ENCODE measurements at regions not wholly inside any gene's neighbourhood (a gene's known extent, or its start where the extent isn't known, plus 50 kb on each side); places are given as distances from the start of the nearest gene placed in this dataset.
"Not testable (repeated sequence)": the region's sequence is repeated elsewhere in the genome, so short reads cannot be mapped to it uniquely, and the experiment has no call there.

DNA sequence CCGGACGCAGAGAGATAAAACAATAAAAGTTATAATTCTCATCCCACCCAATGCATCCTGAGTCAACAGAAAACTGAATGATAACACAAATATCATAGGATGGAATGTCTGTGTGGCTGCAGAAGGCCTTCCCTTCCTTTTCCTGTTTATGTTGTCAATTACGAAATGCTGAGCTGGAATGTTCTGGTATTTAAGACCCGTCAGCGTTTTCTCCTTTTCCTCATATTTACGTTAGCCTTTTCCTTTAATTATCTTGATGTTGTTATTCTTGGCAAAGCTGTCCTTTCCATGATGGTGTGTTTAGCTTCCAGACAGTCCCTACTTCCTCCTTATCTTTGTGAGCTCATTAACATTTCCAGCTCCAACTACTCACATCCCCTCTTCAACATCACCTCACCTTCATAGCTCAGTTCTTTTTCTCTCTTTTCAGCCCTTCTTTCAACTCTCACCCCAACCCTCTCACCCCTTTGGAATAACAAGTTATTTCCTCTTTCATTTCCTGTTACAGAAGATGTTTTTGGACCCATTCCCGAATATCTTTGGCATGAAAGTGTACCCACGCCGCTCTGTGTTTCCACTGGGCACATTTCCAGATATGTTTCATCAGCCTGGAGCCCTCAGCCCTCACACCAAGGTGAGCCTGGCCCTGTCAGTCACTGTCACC lies 221.6 kb downstream of the NR2F1-AS1 start:
- peak; percentile 63 for DNase-seq

DNA sequence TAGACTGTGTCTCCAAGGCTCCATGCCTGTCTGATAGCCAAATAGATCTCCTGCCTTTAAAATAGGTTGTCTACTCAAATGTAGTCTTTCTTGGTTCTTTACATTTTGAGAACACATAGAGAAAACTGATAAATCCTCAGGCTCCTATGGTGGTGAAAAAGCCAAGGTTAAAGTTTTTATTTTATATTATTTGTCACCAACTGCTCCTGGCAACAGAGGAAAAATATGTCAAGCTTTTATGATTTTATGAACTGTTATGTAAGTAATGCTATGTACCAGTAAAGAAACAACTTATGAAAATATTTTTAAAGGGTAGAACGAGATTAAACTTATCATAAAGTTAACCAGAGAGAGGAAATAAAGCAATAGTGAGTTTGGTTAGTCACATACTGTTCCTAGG lies 222.8 kb downstream of the NR2F1-AS1 start:
- DNase-seq: no peak

DNA sequence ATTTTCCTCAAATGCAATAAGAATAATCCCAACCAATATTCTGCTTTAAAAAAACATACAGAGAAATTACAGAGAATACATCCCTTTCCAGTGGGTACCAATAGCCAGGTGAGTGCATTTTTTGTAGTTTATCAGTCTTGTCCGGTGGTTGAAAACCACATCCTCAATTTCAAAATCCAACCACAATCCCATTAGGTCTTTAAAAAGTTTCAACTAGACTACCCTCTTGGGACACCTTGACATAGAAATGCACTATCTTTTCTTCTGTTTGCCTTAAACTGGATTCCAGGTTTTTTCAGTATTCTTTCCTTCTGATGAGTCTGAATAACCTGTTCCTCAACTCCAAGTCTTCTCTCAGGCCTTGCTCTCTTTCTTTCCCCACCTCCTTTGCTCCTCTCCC lies 223.3 kb downstream of the NR2F1-AS1 start:
- no peak for DNase-seq

DNA sequence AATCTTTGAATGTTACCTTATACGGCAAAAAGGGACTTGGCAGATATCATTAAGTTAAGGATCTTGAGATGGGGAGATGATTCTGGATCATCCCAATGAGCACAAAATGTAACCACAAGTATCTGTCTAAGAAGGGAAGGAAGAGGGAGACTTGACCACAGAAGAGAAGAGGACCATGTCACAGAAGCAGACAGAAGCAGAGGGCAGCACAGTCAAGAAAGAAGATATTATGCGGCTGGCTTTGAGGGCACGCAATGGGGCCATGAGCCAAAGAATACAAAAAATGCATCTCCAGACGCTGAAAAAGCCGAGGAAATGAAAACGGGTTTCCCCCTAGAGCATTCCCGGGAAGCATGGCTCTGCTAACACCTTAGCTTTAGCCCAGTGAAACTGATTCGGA lies 225.3 kb downstream of the NR2F1-AS1 start:
- DNase-seq: no peak

DNA sequence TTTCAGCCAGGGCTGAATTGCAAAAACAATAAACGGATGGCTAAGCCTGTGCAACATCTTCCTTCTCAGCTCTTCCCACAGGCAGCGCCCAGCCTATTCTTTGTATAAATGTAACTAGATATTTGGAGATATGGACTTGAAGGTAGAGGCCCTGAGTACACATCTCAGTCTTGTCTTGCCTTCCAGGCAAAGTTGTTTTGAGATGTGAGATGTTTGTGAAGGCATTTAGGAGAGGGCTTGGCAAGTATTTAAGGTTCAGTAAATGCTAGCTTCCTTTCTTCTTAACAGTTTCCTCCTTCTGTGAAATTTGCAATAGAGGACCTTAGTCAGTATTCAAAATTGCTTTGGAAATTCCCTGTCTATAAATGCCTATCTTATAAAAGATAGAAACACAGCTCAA lies 228.8 kb downstream of the NR2F1-AS1 start:
- no peak for DNase-seq

DNA sequence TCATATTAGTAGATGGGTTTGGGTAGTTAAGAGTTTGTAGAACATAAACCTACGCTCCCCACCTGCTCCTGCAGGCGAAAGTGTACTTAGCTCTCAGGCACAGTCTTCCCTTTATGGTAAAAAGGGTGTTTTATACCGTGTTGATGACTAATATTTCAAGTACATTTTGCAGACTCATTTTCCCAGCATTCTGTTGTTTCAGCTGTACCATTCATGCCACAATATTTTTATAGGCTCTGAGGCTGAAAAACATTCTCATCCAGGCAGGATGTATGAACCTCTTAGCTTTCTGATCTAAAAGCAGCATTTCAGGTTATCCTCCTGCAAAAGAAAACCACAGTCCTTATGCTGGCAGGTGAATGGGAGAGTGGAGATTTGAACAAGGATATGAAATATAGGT lies 231.4 kb downstream of the NR2F1-AS1 start:
- no peak for DNase-seq

DNA sequence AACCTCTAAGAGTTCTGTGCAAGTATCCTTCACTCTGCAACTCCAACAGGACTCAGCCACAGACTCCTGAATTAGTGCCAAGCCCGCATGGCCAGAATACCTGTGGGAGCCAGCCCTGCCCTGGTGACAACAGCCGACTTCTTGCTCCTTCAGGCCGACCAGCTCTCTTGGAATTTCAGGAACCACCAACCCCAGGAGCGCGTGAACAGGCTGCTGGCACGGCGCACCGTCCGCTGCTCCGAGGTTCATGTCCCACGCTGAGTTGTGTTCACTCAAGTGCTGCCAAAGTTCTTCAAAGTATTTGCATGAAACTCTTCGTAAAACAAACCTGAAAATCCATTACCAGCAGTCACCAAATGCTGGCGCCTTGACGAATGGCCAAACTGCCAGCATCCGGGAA lies 232.8 kb downstream of the NR2F1-AS1 start:
- no peak for DNase-seq

DNA sequence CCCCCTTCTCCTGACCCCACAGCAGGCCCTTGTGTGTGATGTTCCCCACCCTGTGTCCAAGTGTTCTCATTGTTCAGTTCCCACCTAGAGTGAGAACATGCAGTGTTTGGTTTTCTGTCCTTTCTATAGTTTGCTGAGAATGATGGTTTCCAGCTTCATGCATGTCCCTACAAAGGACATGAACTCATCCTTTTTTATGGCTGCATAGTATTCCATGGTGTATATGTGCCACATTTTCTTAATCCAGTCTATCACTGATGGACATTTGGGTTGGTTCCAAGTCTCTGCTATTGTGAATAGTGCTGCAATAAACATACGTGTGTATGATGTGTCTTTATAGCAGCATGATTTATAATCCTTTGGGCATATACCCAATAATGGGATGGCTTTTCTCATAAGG lies 234.2 kb downstream of the NR2F1-AS1 start:
- DNase-seq: not testable (repeated sequence)

DNA sequence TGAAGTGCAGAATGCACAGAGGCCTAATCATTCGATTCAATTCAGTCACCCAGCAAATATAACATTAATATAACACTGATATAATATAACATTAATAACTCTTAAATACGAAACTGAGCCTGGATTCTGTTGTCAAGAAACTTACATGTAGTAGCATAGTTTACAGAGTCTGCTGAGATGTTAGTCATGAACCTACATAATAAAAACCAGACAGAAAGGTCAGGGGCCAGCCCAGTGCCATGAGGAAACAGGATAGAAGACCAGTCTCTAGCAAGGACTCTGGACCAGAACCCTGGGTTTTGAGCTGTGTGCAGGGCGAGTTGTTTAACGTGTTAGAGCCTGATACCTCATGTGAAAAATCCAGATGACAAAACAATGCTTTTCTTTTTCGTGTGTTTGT lies 234.7 kb downstream of the NR2F1-AS1 start:
- no peak for DNase-seq

DNA sequence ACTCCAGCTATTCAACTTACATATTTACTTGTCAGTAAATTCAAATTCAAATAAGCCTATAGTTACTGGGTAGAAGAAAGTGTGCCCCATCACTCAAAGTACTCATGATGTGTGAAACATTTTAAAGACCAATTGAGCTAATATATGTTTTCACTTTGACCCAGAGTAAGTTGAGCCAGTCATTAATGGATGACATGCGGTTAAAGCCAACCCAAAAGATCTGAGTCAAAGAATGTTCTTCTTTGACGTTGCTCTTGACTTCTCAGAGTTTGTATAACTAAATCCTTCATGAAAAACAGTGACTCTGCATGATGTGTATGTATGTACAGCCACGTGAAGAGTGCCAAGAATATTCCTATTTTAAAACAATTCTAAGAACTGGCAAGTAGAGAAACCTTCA lies 237.4 kb downstream of the NR2F1-AS1 start:
- no peak for DNase-seq

DNA sequence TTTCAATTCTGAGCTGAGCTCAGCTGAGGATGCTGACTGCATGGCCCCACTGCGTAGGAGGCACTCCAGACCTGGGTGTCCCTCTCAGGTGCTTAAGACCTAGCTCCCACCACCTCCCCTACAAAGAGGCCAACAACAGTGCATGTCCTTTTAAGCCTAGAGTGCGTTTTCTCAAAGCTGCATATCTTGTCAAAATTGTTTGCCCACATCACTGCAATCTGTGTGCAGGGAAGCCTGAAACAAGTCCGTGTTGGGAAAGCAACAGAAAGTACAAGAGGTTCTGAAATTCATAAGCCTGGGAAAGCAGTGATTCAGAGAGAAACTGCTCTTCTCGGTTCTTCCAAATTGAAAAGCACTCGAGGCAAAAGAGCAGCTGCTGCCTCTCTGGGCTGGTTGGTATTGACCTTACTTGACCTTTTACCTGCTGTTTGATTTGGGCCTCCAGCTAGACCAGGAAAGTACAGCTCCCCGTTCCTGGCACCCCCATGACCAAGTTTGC lies 238.4 kb downstream of the NR2F1-AS1 start:
- no peak for DNase-seq

DNA sequence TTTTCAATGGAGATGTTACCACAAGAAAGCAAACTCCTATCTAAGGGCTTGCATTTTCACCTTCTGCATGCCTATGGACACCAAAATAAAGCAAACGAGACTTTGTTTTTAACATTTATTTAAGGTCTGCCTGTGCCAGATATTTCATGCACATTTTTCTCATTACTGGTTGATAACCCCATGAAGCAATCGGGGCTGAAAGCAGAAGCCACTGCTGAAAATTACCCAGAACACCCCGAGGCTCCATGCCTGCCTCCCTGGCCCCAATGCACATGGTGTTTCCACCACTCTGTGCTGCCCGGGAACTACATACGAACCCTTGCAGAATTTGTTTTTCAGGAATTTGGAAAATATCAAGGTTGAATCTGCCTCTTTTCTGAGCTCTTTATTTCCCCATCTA lies 240.1 kb downstream of the NR2F1-AS1 start:
- DNase-seq: no peak

DNA sequence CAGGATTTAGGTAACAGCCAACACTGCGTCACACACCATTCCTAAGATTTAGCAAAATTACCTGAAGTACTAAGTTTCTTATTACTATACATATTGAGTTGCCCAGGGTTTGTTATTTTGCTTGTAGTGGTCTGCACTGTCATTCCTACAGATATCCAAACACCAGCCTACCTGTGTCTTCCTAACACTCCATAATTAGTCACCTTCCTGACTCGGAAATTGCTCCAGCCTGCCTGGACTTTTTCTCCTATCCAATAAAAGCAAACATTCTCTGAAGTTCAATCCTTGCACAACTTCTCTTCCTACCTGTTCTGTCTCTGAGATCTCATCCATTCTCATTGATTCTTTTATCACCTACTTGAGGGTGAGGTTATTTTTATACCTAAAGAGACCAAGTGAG lies 243.9 kb downstream of the NR2F1-AS1 start:
- no peak for DNase-seq

DNA sequence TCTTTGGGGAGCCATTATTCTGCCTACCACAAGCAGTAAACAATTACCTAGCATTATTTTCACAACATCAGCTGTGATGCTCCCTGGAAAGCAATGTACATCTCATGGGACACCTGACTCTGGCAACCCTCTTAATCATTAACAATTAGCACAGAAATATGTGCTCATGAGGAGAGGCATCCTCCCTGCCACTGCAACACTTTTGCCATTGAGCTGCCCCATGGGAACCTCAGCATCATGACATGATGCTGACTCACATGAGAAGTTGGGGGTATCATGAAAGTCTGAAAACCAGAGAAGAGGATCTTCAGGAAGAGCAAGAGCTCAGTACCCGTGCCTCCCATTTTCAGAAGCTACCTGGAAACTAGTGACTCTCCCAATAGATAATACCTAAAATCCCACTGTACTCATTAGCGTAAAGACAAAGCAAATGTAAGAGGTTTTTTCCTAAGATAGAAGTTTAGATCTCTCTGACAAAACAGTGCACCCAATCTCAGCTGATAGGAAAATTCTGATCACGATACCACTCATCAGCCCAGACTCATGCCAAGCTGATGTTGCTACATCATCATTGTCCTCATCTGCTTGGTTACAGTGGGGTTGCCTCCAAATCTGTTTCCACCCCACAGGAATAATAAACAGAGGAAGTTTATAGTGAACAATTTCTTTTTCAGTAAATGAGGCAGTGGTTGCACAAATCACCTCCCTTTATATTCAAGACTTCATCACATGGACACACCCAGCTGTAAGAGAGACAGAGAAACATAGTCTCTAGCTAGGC lies 244.5 kb downstream of the NR2F1-AS1 start:
- DNase-seq: no peak

DNA sequence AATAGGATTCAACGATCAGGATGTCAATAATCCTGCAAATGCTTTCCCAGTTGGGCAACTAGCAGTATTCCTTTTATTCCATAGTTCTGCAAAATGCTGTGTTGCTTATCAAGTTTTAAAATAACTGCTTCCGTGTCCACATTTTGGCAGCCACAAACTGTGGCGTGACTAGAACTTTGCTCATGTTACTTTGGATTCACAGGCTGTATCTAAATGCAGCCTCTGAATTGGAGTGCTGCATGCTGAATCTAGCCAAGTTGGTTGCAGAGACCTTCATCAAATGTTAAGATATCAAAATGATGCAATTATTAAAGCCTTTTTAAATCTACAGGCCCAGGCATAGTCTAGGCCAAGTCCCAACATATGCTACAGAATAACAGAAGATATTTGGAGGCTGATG lies 249.2 kb downstream of the NR2F1-AS1 start:
- no peak for DNase-seq

DNA sequence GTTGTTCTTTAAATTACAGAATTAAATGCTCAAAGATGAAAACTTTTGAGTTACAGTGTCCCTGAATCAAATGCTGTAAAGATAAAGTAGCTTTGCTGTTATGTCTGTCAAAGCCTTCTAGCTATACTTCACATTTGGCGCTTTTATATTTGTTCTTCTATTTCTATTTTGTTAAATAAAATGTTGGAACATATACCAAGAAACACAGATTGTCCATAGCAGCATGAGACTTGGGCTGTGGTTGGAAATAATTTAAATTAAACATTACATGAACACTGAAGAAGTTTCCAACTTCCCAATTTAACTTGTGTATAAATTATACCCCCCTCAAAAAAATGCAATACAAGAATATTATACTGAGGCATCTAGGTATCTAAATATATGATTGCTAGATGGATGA lies 249.8 kb downstream of the NR2F1-AS1 start:
- DNase-seq: no peak

DNA sequence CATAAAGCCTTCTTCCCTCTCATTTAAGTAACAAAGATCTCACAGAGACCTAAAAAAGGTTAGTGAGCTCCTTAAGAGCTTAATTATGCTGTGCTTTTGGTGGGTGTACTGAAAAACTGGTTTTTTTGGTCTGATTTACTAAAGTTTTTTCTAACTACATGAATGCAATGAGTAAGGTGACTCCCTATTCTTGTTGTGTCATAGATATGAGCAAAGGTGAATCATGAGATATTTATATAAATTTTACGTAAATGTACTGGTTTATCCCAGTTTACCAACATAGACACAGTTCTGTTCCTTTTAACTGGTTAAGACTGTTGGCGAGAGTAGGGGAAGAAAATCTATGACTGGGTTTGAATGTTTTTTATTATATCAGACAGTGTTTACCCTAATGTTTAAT lies 250.5 kb downstream of the NR2F1-AS1 start:
- no peak for DNase-seq

DNA sequence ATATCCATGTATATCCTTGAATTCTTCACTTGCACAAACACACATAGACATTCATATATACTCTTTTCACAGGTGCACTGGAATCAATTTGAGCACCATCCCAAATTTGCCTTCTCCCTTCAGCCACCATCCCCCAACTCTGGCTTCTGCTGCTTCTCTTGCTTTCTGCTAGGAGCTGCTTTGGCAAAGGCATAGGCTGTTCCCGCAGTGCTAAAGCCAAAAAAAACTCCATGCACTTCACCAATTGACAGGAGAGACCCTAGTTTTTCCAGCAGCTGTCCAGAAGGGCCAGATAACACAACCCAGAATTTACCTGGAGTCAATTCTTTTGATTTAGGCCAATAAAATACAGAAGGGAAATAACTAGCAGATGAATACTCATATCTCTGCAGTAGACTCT lies 251.3 kb downstream of the NR2F1-AS1 start:
- DNase-seq: no peak

DNA sequence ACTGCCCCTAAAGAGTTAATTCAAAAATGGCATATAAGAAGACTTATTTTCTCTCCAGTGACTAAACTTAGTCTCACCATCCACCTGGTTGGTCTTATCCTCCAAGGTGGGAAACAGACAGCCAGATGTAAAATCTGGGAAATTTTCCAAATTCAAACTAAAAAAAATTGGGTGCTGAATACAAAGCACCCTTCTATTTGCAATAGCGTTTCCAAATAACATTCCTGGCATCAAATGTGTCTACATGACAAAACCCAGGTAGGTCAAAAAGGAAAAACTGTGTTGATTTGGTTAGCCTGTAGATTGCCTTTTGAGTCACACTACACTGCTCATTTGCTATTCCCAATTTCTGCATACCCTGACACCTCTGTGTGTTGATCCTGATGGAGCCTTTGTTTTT lies 252.2 kb downstream of the NR2F1-AS1 start:
- no peak for DNase-seq

DNA sequence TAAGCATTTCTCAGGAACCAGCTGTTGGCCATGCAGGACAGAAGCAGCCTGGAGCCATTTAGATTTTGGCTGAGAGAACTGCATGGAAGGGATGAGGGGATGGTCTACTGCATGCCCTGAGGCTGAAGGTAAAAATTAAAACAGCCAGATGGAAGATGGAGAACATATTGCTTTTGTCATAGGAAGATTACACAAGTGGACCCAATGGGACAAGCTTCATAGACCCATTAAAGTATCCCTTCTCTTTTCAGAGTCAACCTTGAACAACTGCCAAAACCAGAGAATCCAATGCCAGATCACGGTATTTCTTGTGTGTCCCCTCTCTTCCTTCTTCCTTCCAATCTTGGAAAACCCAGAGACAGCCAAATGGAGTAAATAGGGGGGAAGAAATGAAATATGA lies 253.4 kb downstream of the NR2F1-AS1 start:
- no peak for DNase-seq

DNA sequence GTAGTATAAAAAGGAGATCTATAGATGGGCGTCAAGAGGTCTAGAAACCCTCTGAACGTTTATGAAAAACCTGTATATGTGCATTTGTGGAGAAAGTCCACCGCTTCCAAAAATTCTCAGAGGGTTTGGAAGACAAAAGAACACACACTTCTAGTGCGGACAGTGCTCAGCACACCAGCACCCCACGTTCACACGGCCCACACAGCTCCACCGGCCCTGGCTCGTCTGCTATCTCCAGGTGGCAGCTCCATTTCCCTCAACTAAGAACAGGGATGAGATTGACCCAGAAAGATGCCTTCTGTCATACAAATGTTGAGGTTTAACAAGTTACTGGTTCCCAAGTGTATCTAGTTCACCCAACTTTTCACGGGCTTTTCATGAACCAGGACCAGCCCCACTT lies 255.1 kb downstream of the NR2F1-AS1 start:
- DNase-seq: no peak

DNA sequence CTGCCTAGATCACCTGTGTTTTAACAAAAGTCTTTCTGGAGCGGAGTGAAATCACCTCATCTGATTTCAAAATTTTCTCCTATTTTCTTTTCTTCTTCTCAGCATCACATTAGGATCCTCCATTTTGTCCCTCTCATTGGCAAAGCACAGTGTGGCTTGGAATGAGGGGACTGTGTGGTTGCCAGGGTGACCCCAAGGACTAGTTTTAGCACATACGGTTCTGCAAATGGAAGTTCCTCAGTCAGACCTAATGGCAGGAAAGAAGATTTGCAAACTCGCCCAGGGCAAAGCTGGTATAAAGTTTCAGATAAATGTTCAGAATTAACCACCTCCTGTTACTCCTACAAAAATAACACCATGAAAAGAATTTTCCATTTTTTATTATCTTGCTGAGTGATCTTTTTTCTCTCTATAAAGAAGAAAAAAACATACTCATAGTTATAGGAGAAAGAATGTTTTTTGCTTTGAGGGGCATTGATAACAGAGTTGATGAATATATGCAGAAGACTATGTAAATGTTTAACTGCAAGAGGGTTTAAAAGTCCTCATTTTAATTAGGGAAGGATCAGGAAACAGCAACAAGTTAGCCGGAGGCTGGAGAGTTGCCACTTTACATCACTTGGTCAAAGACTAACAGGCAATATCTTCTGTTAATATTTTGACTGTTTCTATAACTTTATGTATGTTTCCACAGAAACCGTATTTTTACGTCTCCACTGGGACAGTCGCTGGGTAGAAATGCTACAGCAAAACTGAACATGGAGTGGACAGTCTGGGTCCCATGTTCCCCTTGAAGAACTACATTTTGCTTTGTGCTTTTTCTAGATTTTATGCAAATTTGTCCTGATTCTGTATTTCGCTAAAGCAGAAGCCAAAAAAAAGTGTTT lies 257.8 kb downstream of the NR2F1-AS1 start:
- no peak for DNase-seq

DNA sequence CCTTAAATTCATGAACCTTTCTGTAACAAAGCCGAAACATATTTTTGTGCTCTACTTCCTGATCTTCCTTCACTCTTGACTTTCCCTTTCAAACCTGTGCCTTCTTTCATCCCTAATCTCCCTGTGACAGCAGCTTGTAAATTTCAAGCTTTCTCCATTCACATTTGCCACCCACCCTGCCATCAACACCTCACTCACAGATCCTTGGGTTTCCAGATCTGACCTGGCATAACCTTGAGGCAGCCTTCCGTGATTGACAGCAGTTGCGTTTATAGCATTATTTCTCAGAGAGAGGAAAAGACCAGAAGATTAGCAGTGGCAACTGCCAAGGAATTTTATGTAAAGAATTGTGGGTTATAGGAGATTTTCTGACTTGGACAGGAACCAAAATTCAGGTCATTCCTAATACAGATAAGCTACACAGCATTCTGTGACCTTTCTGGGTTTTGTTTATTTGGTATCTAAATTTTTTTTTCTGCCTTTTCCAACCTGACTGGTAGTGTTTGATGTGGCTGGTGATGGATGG lies 260.0 kb downstream of the NR2F1-AS1 start:
- DNase-seq: no peak
